ENCODE measurements at regions not wholly inside any gene's neighbourhood (a gene's known extent, or its start where the extent isn't known, plus 50 kb on each side); places are given as distances from the start of the nearest gene placed in this dataset.
"Not testable (repeated sequence)": the region's sequence is repeated elsewhere in the genome, so short reads cannot be mapped to it uniquely, and the experiment has no call there.

DNA sequence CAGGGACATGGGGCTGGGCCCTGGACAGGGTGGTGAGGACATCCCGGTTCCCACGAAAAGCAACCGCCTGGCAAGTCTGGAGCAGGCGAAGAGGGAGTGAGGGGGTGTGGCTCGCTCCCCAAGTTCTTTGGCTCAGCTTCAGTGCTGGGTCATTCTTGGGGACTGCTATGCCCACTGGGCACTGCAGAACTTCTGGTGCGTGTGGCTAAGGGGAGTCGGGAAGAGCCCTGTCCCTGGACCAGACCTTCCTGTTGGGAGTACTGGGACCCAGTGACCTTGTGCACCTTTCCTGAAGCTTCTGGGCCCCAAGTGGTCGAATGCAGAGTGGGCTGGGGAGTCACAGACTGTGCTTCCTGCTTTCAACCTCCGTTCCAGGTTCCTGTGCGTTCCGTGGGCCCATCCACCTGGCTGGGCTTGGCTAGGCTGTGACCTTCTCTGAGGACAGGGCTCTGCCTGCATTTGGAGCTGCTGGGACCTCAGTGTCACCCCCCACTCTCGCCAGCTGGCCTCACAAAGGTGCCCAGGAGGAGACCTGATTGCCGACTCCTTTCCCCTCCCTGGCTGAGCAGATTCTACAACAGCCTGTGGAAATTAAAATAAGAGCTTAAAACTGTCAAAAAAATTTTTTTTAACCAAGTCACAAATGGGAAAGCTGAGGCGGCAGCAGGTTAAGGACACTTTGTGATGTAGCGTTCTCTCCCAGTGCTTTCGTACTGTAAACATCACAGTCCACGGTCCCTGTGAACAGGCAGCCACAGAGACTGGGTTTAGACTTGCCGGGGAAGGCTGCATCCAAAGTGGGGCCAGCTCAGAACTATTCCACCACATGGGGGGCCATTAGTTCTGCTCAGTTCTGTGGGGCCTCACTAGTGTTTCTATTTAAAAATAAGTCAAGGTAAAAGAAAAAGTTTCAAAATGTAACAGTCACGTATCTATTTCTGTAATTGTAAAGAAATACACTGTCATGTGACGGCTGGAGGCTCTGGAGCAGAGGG lies 63.8 kb upstream of the WNT7B start:
- DNase-seq = no peak

DNA sequence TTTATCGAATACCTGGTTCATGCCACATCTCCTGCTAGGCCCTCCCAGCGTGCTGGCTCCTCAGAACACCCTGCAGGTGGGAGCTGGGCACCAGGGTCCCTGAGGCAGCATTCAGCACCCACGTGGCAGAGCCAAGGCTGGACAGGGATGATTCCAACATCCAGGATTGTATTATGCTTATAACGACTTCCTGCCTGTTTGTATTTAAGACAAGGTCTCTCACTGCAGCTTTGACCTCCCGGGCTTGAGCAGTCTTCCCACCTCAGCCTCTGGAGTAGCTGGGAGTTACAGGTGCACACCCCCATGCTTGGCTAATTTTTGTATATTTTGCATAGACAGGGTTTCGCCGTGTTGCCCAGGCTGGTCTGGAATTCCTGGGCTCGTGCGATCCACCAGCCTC lies 64.7 kb upstream of the WNT7B start:
- DNase-seq = no peak

DNA sequence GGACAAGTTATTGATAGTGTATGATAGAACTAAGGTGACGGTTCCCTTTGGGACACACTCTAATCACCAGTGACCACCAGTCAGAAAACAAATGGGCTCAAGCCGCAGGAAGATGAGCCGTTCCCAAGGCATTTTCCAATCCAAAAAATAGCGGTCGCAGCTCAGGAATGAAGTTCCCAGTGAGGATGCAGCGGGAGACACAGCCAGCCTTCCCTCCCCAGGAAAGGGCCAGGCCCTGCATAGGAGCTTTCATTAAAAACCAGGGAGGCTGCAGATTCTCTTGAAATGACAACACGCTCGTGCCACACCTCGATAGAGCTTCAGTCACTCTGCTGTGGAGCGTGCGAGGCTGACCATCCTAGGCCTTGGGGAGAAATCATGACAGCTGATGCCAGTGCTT lies 65.8 kb upstream of the WNT7B start:
- DNase-seq = no peak

DNA sequence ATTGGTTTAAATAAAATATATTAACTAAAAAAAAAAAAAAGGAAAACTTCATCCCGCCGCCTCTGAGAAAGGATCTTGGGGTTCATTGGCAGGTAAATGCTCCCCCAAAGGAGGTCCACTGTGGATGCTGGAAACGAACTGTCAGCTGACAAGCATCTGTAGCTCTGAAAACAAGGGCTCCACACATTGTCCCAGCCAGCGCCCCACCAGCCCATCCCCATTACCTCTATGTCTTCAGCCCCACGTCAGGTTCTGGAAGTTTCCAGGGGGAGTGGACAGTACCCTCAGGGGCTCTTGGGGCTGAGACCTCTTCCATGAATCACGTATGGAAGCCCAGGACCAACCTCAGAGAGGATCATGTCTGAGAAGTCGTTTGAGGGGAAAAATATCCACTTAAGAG lies 66.4 kb upstream of the WNT7B start:
- no peak for DNase-seq

DNA sequence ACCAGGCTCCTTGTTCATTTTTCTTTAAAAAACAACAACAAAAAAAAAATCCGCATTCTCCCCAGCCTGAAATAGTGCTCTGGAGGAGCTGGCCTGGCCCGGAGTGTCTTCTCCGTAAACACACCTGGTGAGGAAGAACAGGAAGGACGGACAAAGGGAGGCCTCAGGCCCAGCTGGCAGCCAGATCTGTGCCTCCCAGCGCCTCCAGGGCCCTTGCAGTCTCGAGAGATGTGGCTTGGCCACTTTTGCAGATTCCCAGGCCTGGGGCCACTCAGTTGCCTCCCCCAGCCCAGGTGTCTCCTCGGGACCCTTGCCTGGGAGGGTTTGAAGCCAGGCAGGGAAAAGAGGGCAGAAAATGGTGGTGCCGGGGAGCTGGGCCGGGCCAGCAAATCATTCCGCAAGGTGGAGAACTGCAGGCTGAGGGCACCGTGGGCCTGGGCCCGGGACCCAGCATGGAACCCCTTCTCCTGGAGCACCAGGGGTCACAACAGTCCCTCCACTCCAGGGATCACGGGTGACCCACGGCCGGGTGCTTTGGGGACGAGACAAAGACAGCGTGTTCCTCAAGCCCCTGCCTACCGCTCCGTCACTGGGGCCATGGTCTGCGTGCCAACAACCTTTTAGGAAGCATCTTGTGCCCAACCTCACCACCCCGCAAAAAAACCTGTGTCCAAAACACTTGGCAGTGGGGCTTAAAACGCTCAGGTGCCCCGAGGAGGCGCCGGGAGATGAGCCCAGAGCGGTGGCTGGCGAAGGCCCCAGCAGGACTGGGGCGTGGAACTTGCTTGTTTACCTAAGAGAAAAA lies 67.1 kb upstream of the WNT7B start:
- no peak for DNase-seq

DNA sequence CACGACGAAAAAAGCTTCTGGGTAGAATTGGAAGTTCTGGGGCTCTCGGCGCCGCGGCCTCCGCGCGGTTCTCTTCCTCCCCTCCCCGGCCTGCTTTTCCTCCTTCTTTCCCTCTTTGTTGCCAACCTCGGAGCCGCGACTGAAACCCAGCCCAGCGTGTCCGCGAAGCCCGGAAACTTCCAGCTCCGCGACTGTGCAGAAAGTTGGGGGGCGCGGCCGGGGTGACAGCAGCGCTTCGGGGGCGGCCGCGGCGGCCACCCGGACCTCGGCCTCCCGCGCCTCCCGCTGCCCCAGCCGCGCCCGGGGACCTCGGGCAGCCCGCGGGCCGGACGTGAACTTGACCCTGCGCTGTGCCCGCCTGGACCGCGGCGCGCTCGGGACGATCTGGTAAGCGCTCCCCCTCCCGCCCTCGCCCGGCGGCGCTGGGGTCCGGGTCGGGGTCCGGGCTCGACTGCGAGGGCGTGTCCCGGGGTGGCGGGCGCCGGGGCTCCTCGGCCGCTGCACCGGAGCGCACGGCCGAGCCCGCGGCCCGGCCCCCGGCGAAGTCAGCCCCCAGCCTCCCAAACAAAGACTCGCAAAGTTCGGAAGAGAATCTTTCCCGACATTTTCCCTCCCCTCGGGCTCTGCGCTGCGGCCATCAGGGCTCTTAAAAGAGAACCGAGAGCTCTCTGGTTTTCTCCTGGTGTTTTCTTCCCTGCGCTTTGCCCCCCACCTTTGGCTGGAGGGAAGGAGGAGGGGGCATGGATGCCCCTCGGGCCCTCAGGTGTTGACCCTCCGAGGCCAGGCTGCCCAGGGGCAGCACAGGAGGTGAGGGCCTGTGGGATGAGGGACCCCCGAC lies 67.9 kb upstream of the WNT7B start:
- peak; percentile 34 for DNase-seq

DNA sequence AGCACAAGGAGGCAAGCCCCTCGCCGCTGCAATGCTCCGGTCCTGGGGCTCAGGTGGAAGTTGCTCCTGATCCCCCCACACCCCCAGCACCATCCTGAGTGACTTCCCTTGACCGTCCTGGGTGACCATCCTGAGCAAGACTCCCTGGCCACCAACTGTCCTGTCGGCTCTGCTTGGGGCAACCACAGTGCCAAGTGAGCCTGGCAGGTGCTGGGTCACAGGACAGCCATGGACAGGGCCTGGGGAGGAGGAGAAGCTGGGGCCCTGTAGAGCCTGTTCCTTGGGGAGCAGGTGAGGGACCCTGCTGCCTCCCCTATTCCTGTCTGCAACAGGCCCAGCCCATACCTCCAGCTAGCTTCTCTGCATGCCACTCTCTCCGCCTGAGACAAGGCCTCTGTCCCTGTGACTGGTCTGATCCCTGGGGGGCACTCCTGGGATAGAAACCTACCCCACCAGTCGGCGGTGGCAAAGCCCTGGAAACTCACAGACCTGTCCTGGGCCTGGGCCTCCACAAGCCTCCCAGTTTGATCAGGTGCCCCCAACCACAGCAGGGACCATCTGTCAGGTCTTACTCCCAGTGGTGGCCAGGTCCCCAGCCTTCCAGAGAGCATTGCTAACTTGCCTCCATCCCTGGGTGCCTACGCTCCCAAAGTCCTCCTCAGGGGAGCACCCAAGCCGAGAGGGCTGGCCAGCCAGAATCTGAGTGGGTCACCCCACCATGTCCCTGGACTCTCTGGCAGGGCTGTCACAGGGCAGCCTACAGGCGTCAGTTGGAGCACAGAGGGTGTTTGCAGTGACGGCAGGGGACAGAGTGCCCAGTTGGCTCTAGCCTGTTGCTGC lies 68.7 kb upstream of the WNT7B start:
- no peak for DNase-seq

DNA sequence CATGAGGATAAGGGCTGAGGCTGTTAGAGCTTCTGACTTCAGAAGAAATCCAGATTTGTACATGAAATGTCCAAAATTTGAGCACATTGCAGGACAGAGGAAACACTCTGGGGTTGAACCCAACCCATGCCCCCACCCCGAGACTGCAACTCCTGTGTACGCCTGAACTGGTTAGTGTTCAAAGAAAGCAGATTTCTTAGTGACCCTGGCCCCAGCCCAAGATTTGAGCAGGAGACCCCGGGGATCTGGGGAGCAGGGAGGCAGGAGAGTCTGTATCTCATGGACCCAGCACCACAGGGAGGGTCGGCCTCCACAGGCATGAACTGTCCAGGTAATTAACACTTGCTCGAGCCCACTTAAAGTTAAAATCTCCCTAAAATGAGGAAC lies 69.3 kb upstream of the WNT7B start:
- DNase-seq = no peak

DNA sequence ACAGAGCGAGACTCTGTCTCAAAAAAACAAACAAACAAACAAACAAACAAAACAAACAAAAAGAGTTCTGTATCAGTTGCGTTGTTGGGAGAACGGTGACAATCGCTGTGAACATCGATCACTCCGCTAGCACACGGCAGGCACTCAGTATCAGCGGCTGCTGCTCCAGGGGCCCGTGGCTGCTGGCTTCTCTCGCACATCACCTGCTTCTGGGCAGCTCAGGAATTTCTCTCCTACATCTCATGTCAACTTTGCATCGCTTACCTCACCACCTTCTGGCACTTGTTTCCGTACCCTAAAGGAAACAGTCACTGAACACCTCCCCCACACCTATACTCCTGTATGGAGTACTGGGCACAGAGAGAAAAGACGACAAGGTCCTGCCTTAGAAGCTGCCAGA lies 70.3 kb upstream of the WNT7B start:
- DNase-seq = no peak

DNA sequence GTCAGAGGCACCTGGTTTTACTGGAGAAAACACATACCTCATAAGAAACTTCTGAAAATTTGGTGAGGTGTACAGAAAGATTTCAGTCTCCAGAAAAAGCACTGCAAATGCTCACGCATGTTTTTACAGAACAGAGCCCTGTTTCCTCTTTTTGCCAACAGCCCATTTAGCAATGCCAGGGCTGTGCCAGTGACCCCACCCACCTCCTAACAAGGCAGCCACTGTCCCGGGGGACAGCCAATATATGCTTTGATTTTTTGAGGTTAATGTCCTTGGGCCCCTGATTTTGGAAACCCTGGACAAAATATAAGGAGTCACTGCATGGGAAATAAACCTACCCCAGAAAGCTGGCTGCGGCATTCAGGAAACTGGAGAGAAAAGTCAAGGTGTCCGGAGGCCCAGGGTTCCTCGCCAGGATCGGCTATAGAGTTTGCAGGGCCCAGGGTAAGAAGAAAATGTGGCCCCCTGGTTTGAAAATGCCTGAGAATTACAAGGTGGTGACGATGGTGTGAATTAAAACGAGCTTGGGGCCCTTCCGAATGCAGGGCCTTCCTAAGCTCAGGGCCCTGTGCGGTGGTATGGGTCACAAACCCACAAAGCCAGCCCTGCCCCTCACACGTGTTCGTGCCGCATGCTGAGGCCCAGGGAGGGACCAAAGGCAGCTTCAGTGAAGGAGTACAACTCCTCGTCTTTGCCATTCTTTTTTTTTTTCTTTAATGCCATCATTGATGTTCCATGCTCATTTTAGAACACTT lies 71.1 kb upstream of the WNT7B start:
- DNase-seq = no peak

DNA sequence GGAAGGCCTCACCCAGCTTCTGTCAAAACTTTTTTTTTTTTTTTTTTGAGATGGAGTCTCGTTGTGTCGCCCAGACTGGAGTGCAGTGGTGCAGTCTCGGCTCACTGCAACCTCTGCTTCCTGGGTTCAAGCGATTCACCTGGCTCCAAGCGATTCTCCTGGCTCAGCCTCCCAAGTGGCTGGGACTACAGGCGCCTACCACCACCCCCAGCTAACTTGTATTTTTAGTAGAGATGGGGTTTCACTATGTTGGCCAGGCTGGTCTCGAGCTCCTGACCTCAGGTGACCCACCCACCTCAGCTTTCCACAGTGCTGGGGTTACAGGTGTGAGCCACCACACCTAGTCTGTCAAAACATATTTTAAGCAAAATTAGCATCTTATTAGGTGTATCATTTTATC lies 71.7 kb upstream of the WNT7B start:
- DNase-seq = not testable (repeated sequence)

DNA sequence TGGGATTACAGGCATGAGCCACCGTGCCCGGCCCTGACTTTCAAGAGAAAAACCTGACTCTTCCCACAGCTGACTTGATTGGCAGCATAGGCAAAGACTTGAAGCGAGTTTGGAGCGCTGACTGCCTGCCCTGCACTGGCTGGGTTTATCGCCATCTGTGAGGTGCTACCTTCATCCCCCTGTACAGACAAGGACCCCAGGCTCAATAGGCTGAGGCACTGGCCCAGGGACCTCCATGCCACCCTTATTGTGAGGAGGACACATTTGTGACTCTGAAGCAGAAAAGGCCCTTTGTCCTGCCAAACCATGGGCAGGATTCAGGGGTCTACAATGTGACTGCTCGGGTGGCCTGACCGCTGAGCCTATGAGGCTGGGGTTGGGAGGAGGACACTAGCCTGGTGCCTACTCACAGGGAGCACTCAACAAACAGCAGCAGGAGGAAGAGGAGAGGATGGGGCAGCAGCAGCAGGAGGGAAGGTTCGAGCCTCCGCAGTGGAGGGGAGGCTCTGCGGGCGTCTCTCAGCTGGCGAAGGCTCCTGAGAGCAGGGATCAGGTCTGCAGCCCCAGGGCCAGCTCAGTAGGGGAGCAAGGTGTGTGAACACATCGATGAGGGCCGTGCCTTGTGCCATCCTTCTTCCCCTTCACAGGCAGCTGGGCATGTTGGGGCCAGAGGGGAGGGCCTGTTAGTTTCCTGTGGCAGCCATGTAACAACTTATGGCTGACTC lies 72.9 kb upstream of the WNT7B start:
- no peak for DNase-seq

DNA sequence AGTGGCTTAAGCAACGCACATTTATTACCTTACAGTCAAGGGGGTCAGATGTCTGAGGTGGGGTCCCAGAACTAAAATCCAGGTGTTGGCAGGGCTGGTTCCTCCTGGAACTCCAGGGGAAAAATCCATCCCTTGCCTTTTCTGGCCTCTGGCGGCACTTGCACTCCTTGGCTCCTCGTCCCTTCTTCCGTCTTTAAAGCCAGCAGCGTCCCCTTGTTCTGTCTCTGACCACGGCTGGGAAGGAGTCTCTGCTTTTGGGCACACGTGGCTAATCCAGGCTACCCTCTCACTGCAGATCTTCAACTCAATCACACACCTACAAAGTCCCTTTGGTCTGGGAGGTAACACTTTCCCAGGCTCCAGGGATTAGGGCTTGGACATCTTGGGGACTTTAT lies 73.5 kb upstream of the WNT7B start:
- no peak for DNase-seq

DNA sequence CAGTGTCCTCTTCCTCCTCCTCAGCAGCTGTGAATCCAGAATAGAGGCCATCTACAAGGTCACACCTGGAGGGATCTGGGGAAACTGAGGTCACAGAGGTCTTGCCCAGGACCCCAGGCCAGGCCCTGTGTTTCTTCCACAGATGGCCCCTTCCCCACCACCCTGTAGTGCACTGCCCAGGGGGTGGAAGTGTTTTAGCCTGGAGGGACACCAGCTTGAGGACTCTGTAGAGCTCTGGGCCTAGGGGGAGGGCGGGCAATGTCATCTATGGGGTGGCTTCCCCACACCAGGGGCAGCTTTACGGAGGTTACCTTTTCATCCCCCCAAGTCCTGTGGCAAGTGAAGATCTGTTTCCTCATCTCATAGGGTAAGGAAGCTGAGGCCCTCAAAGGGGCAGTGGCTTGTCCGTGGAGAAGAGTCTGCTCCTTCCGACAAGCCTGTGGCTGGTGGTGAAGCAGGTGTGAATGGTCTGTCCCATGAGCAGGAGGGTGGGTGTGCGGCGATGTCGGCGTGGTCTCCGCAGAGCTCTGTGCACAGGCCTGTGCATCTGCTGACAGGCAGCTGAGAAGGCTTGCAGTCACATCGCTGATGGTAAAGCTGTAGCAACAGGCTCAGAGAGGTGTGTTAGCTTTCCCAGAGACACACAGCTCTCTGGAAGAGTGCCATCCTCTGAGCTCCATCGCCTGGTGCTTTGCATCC lies 74.1 kb upstream of the WNT7B start:
- no peak for DNase-seq

DNA sequence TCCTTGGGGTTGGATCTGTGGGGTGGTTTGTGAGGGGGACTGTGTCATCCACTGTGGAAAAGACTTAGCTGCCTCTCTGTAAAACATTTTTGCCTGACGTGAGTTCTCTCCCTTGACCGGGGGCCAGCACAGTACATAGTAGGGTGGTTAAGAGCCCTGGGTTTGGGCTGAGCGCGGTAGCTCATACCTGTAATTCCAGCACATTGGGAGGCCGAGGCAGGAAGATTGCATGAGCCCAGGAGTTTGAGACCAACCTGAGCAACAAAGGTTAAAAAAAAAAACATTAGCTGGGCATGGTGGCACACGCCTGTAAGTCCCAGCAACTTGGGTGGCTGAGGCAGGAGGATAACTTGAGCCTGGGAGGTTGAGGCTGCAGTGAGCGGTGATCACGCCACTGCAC lies 74.7 kb upstream of the WNT7B start:
- DNase-seq = no peak

DNA sequence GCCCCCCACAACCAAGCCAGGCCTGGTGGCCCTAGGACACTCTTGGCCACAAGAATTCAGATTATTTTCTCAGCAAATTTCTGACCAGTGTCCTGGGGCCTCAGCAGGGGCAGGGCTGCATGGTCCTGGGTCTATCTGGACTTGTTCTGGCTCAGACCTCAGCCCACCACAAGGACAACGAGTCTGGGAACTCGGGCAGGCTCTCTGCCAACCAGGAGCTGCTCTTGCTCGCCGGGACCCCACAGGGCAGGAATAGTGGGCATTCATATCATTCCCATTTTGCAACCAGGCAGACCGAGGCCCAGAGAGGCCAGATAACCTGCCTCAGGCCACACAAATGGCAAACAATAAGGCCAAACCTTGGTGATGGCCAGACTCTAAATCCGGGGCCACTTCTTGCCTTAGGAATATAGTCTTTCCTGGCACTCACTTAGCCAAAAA lies 75.4 kb upstream of the WNT7B start:
- no peak for DNase-seq

DNA sequence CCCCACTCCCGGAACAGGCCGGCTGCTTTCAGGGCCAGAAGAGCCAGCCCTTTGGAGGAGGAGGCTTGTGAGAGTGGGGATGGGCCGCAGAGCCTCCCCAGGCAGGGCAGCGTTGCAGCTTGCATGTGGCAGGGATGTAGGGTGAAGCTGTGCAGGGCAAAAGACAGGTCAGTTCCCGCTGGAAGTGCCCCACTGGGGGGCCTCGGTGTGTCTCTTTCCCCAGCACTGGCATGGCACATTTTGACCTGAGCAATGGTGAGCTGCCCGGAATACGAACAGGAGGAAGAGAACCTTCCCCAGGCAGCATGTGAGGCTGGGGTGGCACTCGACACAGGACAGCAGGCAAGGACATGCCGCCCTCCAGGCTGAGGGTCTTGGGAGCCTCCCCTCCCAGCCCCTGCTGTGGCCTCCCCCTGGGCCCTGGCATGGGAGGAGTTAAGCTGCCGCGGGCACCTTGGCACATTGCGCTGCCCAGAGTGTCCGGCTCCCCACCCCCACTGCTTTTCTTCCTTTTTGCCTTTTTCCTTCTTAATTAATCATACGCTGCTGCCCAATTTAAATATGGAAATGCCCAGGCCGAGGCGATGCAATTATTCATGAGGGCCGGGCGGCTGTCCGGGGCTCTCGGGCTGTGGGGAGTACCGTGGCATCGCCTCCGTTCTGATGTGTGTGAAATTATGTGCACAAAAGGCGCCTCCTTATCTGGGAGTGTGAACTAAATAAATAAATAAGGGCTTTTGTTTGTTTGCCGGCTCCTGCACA lies 76.0 kb upstream of the WNT7B start:
- DNase-seq = peak; percentile 24

DNA sequence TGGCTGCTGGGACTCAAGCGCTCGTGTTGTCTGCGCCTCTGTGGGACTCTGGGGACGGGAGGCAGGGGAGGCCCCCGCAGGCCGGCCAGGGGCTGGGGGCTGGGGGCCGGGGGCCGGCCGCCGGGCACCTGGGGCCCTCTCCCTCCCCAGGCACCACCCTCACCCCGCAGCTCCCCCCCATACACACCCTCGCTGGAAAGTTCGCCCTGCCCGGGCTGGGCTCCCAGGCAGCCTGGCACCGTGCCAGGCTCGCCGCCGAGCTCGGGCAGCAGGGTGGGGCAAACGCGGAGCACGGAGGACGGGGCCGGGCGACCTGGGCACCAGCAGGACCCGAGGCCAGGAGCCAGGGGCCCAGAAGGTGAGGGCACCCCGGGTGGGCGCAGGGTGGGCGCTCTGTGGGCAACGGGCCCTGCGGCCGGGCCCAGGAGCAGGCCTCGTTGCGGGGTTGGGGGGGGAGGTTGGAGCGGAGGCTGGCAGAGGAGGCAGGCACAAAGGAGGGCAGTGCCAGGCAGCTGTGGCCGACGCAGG lies 76.7 kb upstream of the WNT7B start:
- DNase-seq = peak; percentile 64
